ENCODE measurements at regions not wholly inside any gene's neighbourhood (a gene's known extent, or its start where the extent isn't known, plus 50 kb on each side); places are given as distances from the start of the nearest gene placed in this dataset.

DNA sequence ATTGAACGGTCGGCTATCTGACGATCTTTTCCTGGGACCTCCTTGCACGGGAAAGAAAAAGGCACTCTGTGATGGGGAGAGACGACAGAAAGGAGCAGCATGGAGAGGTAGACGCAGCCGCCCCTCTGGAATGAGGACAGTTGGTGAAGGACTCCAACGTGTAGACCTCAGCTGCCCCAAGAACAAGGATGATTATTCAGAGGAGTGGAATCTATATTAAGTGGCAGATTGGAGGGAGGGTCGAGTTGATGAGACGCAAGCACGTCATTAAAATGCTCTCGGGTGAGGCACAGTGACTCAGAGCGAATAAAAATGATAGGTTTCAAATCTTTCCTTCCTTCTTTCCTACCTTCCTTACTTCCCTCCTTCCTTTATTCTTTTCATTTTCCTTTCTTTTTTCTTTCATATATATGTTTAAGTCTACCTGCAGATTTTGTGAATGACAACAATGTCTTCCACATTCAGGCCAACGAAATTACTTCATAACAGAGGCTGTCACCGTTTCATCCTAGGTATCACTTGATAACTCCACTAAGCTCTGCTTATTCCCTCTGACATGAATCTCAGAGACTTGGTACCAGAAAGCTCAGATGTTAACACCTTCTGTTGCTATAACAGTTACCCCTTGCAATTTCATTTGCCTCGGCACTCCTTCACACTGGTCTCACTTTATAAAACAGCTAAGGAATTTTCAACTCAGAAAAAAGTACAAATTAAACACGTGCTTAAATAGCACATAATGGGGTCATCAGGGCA lies 110.0 kb upstream of the PPARGC1A start (continued):
- TF ChIP-seq, protein P1, sequence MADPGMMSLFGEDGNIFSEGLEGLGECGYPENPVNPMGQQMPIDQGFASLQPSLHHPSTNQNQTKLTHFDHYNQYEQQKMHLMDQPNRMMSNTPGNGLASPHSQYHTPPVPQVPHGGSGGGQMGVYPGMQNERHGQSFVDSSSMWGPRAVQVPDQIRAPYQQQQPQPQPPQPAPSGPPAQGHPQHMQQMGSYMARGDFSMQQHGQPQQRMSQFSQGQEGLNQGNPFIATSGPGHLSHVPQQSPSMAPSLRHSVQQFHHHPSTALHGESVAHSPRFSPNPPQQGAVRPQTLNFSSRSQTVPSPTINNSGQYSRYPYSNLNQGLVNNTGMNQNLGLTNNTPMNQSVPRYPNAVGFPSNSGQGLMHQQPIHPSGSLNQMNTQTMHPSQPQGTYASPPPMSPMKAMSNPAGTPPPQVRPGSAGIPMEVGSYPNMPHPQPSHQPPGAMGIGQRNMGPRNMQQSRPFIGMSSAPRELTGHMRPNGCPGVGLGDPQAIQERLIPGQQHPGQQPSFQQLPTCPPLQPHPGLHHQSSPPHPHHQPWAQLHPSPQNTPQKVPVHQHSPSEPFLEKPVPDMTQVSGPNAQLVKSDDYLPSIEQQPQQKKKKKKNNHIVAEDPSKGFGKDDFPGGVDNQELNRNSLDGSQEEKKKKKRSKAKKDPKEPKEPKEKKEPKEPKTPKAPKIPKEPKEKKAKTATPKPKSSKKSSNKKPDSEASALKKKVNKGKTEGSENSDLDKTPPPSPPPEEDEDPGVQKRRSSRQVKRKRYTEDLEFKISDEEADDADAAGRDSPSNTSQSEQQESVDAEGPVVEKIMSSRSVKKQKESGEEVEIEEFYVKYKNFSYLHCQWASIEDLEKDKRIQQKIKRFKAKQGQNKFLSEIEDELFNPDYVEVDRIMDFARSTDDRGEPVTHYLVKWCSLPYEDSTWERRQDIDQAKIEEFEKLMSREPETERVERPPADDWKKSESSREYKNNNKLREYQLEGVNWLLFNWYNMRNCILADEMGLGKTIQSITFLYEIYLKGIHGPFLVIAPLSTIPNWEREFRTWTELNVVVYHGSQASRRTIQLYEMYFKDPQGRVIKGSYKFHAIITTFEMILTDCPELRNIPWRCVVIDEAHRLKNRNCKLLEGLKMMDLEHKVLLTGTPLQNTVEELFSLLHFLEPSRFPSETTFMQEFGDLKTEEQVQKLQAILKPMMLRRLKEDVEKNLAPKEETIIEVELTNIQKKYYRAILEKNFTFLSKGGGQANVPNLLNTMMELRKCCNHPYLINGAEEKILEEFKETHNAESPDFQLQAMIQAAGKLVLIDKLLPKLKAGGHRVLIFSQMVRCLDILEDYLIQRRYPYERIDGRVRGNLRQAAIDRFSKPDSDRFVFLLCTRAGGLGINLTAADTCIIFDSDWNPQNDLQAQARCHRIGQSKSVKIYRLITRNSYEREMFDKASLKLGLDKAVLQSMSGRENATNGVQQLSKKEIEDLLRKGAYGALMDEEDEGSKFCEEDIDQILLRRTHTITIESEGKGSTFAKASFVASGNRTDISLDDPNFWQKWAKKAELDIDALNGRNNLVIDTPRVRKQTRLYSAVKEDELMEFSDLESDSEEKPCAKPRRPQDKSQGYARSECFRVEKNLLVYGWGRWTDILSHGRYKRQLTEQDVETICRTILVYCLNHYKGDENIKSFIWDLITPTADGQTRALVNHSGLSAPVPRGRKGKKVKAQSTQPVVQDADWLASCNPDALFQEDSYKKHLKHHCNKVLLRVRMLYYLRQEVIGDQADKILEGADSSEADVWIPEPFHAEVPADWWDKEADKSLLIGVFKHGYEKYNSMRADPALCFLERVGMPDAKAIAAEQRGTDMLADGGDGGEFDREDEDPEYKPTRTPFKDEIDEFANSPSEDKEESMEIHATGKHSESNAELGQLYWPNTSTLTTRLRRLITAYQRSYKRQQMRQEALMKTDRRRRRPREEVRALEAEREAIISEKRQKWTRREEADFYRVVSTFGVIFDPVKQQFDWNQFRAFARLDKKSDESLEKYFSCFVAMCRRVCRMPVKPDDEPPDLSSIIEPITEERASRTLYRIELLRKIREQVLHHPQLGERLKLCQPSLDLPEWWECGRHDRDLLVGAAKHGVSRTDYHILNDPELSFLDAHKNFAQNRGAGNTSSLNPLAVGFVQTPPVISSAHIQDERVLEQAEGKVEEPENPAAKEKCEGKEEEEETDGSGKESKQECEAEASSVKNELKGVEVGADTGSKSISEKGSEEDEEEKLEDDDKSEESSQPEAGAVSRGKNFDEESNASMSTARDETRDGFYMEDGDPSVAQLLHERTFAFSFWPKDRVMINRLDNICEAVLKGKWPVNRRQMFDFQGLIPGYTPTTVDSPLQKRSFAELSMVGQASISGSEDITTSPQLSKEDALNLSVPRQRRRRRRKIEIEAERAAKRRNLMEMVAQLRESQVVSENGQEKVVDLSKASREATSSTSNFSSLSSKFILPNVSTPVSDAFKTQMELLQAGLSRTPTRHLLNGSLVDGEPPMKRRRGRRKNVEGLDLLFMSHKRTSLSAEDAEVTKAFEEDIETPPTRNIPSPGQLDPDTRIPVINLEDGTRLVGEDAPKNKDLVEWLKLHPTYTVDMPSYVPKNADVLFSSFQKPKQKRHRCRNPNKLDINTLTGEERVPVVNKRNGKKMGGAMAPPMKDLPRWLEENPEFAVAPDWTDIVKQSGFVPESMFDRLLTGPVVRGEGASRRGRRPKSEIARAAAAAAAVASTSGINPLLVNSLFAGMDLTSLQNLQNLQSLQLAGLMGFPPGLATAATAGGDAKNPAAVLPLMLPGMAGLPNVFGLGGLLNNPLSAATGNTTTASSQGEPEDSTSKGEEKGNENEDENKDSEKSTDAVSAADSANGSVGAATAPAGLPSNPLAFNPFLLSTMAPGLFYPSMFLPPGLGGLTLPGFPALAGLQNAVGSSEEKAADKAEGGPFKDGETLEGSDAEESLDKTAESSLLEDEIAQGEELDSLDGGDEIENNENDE (IDR thresholded peaks at IDR 0.05; ENCODE audit: insufficient replicate concordance, low read length): no peak
- TF ChIP-seq CTBP2 (IDR thresholded peaks at IDR 0.05; ENCODE audit: borderline replicate concordance, insufficient read depth, insufficient read length, low read length) (no peak), E2F6 (IDR thresholded peaks at IDR 0.05) (no peak), YY1 (IDR thresholded peaks at IDR 0.05; ENCODE audit: low read depth, low read length) (no peak), SP4 (IDR thresholded peaks at IDR 0.05; ENCODE audit: low read length) (no peak), FOSL1 (IDR thresholded peaks at IDR 0.05; ENCODE audit: insufficient read depth, low read depth, low read length) (no peak), CREB1 (IDR thresholded peaks at IDR 0.05) (no peak), RFX5 (IDR thresholded peaks at IDR 0.05; ENCODE audit: borderline replicate concordance, low read depth, low read length) (no peak), MAX (IDR thresholded peaks at IDR 0.05) (no peak), CBX8 (IDR thresholded peaks at IDR 0.05; ENCODE audit: borderline replicate concordance, low read depth, low read length) (no peak)
